ENCODE measurements at regions not wholly inside any gene's neighbourhood (a gene's known extent, or its start where the extent isn't known, plus 50 kb on each side); places are given as distances from the start of the nearest gene placed in this dataset.
"Not testable (repeated sequence)": the region's sequence is repeated elsewhere in the genome, so short reads cannot be mapped to it uniquely, and the experiment has no call there.

DNA sequence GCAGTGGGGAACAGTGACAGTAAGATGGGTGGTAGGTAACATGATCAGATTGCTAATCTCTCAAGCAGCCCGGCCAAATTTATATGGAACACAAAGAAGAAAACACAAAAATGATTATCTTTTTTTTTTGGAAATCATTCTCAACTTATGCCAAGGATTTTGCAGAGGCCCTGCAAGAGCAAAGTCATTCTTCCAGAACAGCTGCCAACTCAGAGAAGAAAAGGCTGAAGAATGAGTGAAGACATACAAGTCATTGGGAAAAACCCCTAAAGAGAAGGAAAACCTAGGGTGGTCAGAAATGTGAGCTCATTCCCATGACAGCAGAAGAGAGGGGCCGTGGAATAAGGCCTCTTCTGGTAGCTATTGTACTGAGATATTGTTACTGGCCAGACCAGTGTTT is 246.7 kb downstream of the SHOX2 start:
- DNase-seq (ENCODE audit: low read depth in 2 of 3, low spot score in 2 of 3) = no peak

DNA sequence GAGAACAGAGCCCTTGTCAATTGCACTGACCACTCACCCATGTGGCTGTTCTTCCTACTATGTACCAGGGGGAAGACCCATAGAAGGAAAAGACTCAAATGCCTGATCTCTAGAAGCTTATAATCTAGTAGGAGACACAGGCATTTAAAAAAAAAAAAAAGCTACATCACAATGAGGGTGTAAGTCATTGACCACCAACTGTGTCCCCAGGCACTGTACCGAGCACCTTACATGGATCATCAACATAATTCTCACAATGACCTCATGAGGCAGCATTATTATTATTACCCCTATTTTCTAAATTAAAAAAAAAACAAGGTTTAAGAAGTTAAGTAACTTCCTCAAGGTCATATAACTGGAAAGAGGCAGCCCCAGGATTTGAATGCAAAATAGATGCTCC is 247.4 kb downstream of the SHOX2 start:
- DNase-seq (ENCODE audit: low read depth in 2 of 3, low spot score in 2 of 3) = no peak

DNA sequence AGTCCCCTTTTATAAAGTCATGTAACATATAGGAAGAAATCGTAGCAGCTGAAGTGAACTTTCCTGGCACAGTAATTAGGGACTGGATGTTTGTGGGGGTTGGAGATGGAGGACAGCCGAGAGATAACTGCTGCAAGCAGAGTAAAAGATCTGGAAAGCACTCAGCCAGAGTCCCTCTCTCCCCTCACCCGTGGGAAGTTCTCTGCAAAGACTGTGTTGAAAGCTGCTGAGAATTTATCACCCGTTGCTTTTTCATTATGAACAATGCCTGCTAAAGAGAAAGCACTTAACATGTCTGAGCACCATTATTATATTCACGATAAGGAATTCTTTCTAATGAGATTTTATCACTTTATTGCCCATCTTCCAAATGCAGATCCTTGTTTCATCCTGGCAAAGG is 248.8 kb downstream of the SHOX2 start:
- no peak for DNase-seq (ENCODE audit: low read depth in 2 of 3, low spot score in 2 of 3)

DNA sequence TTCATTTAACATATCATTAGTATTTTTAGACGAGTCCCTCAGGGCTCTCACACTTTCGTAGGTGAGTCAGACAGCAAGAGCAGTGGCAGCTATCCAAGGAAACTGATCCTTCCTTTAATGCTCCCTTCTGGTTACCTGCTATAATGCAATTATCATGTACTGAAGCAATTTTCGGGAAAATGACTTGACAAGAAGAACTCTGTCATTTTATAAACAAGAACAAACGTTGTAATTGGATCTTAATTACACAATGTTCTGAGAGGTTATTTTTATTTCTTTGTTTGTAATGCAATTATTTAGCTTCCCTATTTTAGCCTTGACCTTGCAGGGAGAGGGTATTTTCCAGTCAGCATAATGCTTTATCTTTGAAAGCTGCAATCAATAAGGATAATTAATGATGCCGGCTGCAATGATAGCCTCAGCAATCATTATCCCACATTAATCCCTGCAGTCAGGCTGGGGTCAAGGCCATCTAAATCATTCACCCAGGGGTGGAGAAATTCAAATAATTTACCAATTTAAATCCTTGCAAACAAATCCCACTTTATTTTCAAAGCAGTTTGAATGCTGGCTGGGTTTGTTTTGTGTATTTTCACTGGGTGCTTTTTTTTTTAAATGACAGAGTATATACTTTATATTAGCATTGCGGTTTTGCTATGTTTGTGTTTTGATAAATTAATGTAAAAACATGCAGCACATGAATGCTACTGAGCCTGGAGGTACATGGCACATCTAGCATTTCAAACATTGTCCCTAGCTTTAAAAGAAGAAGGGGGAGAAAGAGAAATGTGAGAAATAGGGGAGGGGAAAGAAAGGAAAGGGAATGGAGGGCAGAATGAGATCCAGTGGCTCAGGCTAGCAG is 249.9 kb downstream of the SHOX2 start:
- DNase-seq (ENCODE audit: low read depth in 2 of 3, low spot score in 2 of 3) = no peak

DNA sequence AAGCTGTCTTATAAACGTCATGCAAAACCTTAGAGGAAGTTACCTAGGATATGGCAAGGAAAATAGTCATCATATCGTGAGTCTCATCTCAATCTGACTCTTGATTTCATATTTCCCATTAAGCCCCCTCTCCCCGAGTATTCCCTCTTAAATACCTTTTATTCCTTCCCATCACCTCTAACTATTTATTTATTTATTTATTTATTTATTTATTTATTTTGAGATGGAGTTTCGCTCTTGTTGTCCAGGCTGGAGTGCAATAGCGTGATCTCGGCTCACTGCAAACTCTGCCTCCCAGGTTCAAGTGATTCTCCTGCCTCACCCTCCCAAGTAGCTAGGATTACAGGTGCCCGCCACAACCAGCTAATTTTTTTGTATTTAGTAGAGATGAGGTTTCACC is 260.4 kb downstream of the SHOX2 start:
- DNase-seq (ENCODE audit: low read depth in 2 of 3, low spot score in 2 of 3) = not testable (repeated sequence)

DNA sequence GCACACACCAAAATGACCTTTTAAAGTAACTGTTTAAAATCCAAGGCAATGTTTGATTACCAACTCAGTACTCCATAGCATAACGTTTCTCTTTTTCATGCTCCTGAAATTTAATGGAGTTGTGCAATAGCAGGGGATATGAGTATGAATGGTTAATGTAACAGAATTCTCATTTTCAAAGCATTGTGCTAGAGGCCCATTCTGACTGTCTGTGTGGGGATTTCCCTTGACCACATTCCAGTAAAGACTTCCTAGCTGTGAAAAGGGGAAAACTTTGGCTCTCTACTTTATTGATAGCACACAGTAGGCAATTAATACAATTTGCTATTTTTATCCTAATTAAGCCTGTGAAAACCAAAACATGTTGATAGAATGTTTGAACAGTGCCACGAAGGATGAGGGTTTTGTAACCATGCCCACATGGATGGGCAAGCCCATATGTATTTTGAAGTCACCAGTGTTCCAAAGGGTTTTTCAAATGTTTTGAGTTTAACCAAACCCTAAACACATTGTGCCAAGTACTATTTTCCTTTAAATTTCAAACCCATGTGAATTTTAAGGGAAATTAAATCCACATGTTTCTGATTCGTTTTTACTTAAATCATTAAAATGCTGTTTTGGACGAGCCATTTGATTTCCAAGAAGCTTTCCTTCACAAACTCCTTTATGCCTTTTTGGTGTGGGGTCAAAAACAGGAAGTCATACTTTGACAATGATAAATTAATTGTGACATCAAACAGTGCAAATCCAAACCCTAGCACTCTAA is 261.2 kb downstream of the SHOX2 start:
- no peak for DNase-seq (ENCODE audit: low read depth in 2 of 3, low spot score in 2 of 3)

DNA sequence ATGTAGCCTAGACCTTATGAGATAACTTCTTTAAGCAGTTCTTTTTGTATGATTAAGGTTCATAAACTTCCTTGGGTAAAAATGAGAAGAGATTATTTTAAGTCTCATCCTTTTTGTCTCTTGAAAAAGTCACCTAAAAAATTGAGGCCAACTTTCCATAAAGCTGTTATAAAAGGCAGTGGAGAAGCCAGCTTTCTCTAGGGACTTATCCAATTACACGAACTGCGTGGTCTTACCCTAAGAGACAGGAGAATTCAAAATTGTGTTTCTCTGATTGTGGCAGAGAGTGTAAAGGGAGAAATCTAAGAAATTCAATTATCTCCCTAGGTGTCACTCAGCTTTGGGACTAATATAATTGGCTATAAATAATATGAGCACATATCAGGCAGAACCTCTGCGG is 262.0 kb downstream of the SHOX2 start:
- no peak for DNase-seq (ENCODE audit: low read depth in 2 of 3, low spot score in 2 of 3)

DNA sequence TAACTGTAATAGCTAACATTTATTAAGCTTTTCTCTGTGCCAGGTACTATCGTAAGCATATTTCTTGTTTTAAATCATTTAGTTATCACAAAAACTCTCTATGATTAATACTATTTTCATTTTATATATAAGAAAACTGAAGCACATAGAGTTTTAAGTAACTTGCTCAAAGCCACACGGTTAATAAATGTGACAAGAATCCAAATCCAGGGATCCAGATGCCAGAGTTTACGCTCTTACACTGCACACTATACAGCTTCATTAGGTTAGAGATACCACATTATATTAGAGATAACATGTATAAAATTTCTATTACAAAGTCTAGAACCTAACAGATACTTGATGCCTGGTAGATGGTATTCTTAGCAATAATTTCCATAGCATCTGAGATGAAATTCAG is 265.2 kb downstream of the SHOX2 start:
- DNase-seq (ENCODE audit: low read depth in 2 of 3, low spot score in 2 of 3) = no peak

DNA sequence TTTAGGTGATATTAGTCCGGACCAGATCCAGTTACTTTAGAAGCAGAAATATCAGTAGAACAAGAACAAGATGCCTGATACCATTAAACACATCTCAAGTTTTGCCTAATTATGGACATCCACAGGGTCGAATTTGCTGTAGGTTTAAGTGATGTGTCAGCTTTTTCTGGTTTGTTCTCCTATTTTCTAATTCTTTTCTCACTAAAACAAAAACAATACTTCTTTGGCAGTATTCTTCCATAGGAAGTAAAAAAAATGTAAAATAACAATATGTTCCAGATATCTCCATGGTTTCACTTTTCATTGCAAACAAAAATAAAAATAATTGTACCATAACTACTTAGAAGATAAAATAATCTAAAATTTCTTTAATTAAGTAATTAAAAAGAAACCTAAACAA is 265.7 kb downstream of the SHOX2 start:
- DNase-seq (ENCODE audit: low read depth in 2 of 3, low spot score in 2 of 3) = no peak

DNA sequence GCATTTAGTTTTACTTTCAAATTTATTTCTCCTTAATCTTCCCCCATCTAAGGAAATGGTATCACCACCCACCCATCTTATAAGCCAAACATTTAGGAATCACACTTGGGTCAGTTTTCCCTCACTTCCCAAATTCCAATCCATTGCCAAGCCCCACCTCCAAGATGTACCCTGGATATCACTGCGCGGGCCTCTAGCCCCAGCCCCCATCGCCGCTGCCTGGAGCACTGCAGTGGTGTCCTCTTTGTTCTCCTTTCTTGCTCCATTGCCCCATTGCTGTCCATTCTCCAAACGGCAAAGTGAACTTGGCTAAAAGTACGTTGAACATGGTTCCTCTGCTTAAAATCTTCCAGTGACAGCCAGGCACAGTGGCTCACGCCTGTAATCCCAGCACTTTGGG is 267.8 kb downstream of the SHOX2 start:
- DNase-seq (ENCODE audit: low read depth in 2 of 3, low spot score in 2 of 3) = no peak

DNA sequence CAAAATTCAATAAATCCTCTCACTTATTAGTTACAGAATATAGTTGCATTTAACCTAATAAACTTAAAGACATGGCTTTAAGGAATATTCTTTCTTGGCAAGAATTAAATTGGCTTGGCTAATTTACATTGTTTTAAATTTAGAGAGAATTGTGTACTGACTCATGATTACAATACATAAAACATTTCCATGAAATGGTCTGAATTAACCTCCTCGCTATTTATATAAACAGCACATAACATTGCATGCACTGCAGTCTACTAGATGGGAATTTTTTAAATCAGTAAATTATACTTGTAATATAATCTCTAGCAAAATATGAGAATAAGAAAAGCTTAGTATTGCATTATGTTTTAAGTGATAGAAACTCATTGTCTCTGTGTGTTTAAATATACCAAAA is 268.9 kb downstream of the SHOX2 start:
- DNase-seq (ENCODE audit: low read depth in 2 of 3, low spot score in 2 of 3) = no peak

DNA sequence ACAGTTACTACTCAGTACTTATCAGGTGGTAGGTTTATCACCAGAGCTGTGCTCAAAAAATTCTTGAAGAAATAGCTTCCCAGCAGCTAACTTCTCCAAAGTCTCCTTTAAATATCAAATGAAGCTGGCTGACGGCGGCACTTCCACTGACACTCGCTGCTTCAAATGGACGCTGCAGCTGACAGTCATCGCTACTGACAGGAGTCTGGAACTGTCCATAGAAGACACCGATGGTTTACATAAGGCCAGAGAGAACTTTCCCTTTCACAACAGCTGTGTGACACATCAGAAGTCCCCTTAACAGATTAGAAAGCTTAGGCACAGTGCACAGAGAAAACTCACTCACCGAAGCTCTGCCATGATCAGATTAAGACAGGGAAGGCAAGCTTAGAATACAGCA is 270.2 kb downstream of the SHOX2 start:
- DNase-seq (ENCODE audit: low read depth in 2 of 3, low spot score in 2 of 3) = no peak

DNA sequence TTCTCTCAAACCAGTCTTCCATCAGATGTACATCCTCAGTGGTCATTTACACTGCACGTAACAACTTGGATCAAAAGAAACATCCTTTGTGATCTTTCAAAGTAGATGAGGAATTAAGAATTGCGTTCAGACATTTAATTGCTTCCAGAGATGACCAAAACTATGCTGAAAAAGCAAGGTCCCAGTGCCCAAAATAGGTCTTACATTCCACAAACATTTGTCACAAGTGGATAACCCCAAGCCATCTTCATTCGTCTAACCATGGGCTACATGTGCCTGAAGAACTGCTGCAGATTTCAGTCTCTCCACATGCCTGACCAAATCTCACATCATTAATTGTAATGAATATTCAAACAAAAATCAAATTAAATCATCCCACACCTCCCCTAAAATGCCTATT is 273.6 kb downstream of the SHOX2 start:
- DNase-seq (ENCODE audit: low read depth in 2 of 3, low spot score in 2 of 3) = no peak

DNA sequence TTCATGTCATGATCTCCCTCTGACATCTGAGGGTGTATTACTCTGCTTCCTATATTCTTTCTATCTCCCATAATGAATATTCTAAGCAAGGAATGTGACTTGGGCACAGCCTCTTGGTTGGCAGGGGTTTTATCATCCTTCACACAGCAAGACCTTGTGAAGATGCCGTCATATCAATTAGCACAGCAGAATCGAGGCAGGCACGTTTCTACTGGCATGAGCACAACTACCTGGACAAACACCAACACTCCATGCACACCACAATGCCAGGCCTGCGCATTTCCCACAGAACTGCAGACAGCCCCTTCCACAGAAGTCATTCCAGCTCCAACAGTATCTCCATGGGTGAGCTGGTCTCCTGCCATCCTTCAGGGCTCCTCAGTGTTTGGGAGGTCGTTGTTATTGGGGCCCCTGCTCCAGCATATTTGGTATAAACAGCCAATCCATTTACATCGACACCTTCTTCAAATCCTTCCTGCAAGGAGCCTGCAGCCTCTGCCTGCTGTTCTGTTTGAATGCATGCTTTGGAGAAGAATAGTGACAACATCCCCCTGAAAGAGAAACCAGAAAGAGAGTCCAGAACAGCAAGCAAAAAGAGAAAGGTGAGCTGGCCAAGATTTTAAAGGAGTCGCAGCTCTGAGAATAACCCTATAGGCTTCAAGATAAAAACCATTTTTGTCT is 275.5 kb downstream of the SHOX2 start:
- no peak for DNase-seq (ENCODE audit: low read depth in 2 of 3, low spot score in 2 of 3)

DNA sequence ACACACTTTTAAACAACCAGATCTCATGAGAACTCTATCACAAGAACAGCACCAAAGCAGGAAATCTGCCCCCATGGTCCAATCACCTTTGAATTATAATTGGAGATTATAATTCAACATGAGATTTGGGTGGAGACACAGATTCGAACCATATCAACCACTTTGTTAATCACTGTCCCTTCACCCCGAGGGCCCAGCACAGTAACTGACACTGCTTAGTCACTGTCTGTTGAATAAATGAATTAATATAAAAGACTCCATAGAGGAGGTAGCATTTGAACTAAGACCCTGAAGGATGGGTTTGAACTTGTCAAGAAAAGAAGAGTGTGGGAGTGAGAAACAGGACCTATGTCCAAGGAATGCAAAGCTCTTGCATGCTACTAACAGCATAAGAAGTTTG is 276.4 kb downstream of the SHOX2 start:
- DNase-seq (ENCODE audit: low read depth in 2 of 3, low spot score in 2 of 3) = no peak

DNA sequence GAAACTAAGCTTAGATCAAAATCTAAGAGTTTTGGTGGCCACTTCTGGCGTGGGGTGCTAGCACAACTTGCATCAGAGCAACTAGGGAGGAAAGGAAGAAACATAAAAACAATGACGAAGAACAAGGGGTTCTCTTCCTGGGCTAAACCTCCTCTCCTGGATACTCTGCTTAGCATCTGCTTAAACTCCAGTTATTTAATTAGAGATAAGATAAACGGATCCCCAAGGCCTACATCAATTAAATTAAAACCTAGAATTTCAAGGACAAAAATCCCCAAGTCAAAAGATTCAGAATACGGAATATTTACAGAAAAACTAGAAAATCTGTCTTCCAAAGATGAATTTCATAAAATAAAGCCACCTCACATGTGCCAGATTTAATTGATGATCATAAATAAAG is 281.9 kb downstream of the SHOX2 start:
- no peak for DNase-seq (ENCODE audit: low read depth in 2 of 3, low spot score in 2 of 3)

DNA sequence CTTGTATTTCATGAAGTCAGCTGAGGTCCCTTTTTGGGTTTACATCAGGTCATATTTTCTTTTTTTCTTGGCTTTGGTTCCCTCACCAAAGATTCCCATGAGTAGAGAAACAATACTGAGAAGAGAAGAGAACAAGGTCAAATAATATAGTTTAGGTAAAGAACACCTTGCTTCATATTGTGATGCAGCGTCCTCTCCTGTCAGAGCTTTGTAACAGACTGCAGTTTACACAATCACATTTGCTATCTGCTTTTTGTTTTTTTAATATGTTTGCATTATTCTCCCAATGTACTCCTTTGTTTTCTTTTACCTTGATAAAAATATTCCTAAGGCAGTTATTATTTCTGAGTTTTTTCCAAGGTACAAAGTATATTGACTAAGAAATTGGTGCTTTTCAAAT is 283.2 kb downstream of the SHOX2 start:
- DNase-seq (ENCODE audit: low read depth in 2 of 3, low spot score in 2 of 3) = no peak

DNA sequence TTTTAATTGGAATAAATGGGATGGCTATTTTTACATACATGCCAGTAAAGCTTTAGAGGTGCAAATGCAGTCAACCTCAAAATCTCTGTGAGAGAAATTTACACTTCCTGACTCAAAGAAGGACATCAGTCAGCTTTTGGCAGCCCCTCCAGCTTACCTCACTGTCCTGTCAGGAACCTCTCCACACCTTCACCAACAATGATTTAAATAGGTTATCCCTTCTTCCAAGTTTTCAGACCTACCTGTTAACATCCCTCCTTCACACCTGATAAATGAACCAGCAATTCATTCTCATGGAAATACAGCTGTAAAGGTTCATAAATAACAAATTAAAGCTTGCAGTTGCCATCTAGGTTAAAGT is 286.1 kb downstream of the SHOX2 start:
- no peak for DNase-seq (ENCODE audit: low read depth in 2 of 3, low spot score in 2 of 3)

DNA sequence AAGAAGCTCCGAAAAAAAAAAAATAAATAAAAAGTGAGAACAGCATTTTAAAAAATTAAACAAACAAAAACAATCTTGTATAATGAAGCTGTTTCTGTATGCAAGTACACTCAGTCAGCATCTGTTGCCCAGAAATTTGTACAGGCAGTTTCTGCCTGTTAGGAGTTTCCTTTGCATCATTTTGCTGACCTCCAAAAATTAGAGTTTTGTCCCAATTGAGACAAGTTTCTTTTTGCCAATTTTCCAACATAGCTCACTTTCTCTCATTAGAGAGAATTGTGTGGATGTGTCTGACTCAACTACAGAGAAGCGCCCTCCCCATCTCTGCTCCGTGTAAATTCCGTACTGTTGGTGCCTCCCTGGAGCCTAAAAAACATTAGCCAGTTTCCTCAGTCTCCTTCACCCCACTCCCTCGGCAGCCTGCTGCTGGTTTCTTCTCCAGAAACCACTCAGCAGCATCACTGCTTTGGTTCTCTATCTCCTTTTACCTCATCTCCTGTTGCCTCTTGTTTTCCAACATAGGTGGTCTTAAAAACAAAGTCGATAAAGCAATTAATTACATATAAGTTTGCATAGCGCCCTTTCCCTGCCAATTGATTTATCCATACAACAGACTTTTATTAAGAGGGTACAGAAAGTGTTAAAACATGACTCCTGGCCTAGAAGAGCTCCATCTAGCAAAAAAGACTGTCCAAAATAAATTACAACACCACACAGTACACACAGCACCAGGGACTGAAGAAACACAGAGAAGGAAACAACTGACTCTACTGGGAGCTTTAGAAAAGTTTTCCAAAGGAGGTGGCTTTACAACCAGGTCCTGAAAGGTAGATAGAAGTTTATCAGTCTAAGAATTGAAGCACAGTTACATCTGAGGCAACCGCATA is 286.7 kb downstream of the SHOX2 start:
- no peak for DNase-seq (ENCODE audit: low read depth in 2 of 3, low spot score in 2 of 3)

DNA sequence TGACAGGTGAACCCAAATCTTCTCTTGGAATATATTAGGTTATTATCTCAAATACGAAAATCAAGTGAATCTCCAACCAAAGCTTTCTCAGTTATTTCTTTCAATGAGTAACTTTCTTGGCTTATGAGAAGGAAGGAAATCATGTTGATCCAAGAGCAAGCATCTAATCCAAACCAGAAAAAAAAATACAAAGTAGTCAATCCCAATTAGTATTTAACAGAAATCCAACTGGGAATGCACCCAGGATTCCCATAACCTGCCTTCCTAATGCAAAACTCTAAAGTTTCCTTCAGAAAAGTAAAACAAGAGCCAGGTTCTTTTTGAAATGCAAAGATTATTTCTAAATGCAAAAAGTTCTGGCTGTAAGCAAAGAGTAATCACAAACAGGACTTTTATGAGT is 289.3 kb downstream of the SHOX2 start:
- no peak for DNase-seq (ENCODE audit: low read depth in 2 of 3, low spot score in 2 of 3)

DNA sequence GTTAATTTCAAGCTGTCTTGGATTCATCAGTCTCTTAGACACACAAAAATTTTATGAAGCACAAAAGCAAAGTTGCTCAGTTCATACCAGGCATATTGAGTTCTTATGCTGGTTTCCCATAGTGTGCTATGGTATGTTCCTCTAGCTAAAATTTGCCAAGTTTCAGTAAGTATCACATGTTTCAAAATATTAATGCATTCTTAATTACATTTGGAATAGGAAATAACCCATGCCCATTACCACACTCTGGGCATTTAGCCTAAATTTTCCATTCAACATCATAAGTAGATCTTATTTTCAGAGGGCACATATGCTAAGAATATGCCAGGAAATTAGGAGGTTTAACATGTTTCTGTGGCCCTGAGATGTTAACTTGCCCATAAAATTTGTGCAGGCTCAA is 289.9 kb downstream of the SHOX2 start:
- DNase-seq (ENCODE audit: low read depth in 2 of 3, low spot score in 2 of 3) = no peak
